HEK293 (cell line): ENCODE measurements at regions not wholly inside any gene's neighbourhood (a gene's known extent, or its start where the extent isn't known, plus 50 kb on each side); places are given as distances from the start of the nearest gene placed in this dataset.

Experiments used
- CTCF ChIA-PET: fragments of 350-600 bp; formaldehyde crosslinking; extraction: SDS; loops from one replicate; lab custom pipeline; 2021; ENCODE audit warnings: antibody characterized with exemption; lab: Yijun Ruan, JAX
- POLR2A ChIA-PET: fragments of 300-600 bp; formaldehyde crosslinking; extraction: SDS; loops from one replicate; lab custom pipeline; 2020; ENCODE audit warnings: antibody characterized with exemption, inconsistent platforms; lab: Yijun Ruan, JAX
- H3K27ac ChIP-seq: fragments of 200-500 bp; sonication (Bioruptor generic); 2 replicates; pipeline ENCODE4 v1.5.1; 2014; ENCODE audit warnings: low read depth, low read length, control low read depth, inconsistent platforms; ENCODE audit errors: extremely low read depth
- H3K36me3 ChIP-seq, 2 experiments: fragments of 200-500 bp in 1 of 2; sonication (Bioruptor generic) in 1 of 2; 1 replicate in 1 of 2; 2 replicates in 1 of 2; pipeline ENCODE4 v1.5.1; 2014 to 2017; ENCODE audit warnings: inconsistent platforms in 2 of 2, low read length in 2 of 2; ENCODE audit not compliant: control insufficient read depth in 2 of 2, insufficient read depth in 1 of 2
- H3K4me1 ChIP-seq: fragments of 200-500 bp; sonication (Bioruptor generic); 2 replicates; pipeline ENCODE4 v1.5.1; 2014; ENCODE audit warnings: mild to moderate bottlenecking, low read length, inconsistent platforms; ENCODE audit not compliant: control insufficient read depth, insufficient read depth
- H3K4me3 ChIP-seq: 2 replicates; pipeline ENCODE4 v1.5.1; 2011; ENCODE audit warnings: low read depth, mild to moderate bottlenecking, control low read depth, low read length, moderate library complexity
- H3K9me3 ChIP-seq: fragments of 200-500 bp; sonication (Bioruptor generic); 2 replicates; pipeline ENCODE4 v1.5.1; 2014; ENCODE audit warnings: low read depth, low read length, inconsistent platforms; ENCODE audit not compliant: control insufficient read depth, insufficient read depth
- CTCF ChIP-seq: fragments of 450-650 bp; formaldehyde crosslinking; IDR thresholded peaks from 2 replicates; pipeline ENCODE4 v1.5.1; 2016; ENCODE audit warnings: missing biosample characterization, missing genetic modification characterization
- EGR2 ChIP-seq: fragments of 450-650 bp; formaldehyde crosslinking; IDR thresholded peaks from 2 replicates; pipeline ENCODE4 v1.5.1; 2016; ENCODE audit warnings: low read depth, missing biosample characterization, missing genetic modification characterization
- HOXC10 ChIP-seq: sonication (generic); formaldehyde crosslinking; IDR thresholded peaks from 2 replicates; pipeline ENCODE4 v1.8.1; 2023; ENCODE audit warnings: mild to moderate bottlenecking, missing genetic modification reagents
- KLF16 ChIP-seq: fragments of 450-650 bp; formaldehyde crosslinking; IDR thresholded peaks from 2 replicates; pipeline ENCODE4 v1.5.1; 2017; ENCODE audit warnings: missing biosample characterization, missing genetic modification characterization
- KLF9 ChIP-seq: fragments of 450-650 bp; formaldehyde crosslinking; IDR thresholded peaks from 2 replicates; pipeline ENCODE4 v1.5.1; 2016; ENCODE audit warnings: missing biosample characterization, missing genetic modification characterization, low read depth
- TCF7L2 ChIP-seq: IDR thresholded peaks from 2 replicates; pipeline ENCODE4 v1.6.1; 2011; ENCODE audit warnings: low read depth, mild to moderate bottlenecking, inconsistent platforms, low read length, moderate library complexity, borderline replicate concordance
- WT1 ChIP-seq: fragments of 450-650 bp; formaldehyde crosslinking; IDR thresholded peaks from 2 replicates; pipeline ENCODE4 v1.5.1; 2016; ENCODE audit warnings: missing biosample characterization, missing genetic modification characterization
- YY2 ChIP-seq: fragments of 450-650 bp; formaldehyde crosslinking; IDR thresholded peaks from 2 replicates; pipeline ENCODE4 v1.5.1; 2016; ENCODE audit warnings: missing biosample characterization, missing genetic modification characterization
- ZBTB10 ChIP-seq: fragments of 450-650 bp; formaldehyde crosslinking; IDR thresholded peaks from 2 replicates; pipeline ENCODE4 v1.5.1; 2016; ENCODE audit warnings: missing biosample characterization, missing genetic modification characterization
- ZBTB20 ChIP-seq: fragments of 450-650 bp; formaldehyde crosslinking; IDR thresholded peaks from 2 replicates; pipeline ENCODE4 v1.5.1; 2016; ENCODE audit warnings: missing biosample characterization, missing genetic modification characterization
- ZBTB7A ChIP-seq: fragments of 450-650 bp; formaldehyde crosslinking; IDR thresholded peaks from 2 replicates; pipeline ENCODE4 v1.5.1; 2016; ENCODE audit warnings: low read depth, missing biosample characterization, missing genetic modification characterization
- ZEB2 ChIP-seq: fragments of 450-650 bp; formaldehyde crosslinking; IDR thresholded peaks from 2 replicates; pipeline ENCODE4 v1.5.1; 2016; ENCODE audit warnings: missing biosample characterization, missing genetic modification characterization
- ZFP37 ChIP-seq: fragments of 450-650 bp; formaldehyde crosslinking; IDR thresholded peaks from 2 replicates; pipeline ENCODE4 v1.5.1; 2016; ENCODE audit warnings: missing biosample characterization, missing genetic modification characterization
- ZNF16 ChIP-seq: fragments of 450-650 bp; formaldehyde crosslinking; IDR thresholded peaks from 2 replicates; pipeline ENCODE4 v1.5.1; 2016; ENCODE audit warnings: low read depth, missing biosample characterization, missing genetic modification characterization
- ZNF223 ChIP-seq: fragments of 450-650 bp; formaldehyde crosslinking; IDR thresholded peaks from 2 replicates; pipeline ENCODE4 v1.5.1; 2016; ENCODE audit warnings: missing biosample characterization, missing genetic modification characterization
- ZNF248 ChIP-seq: fragments of 450-650 bp; formaldehyde crosslinking; IDR thresholded peaks from 2 replicates; pipeline ENCODE4 v1.5.1; 2017; ENCODE audit warnings: missing biosample characterization, missing genetic modification characterization
- ZNF37A ChIP-seq: fragments of 450-650 bp; IDR thresholded peaks from 2 replicates; pipeline ENCODE4 v1.5.1; 2018; ENCODE audit warnings: missing biosample characterization, missing genetic modification characterization
- ZNF521 ChIP-seq: fragments of 450-650 bp; formaldehyde crosslinking; IDR thresholded peaks from 2 replicates; pipeline ENCODE4 v1.5.1; 2017; ENCODE audit warnings: missing biosample characterization, mild to moderate bottlenecking, missing genetic modification characterization
- ZNF529 ChIP-seq: fragments of 450-650 bp; formaldehyde crosslinking; IDR thresholded peaks from 2 replicates; pipeline ENCODE4 v1.5.1; 2017; ENCODE audit warnings: missing genetic modification characterization, missing biosample characterization; ENCODE audit not compliant: insufficient replicate concordance
- ZNF548 ChIP-seq: fragments of 450-650 bp; formaldehyde crosslinking; IDR thresholded peaks from 2 replicates; pipeline ENCODE4 v1.5.1; 2016; ENCODE audit warnings: missing biosample characterization, missing genetic modification characterization
- ZNF621 ChIP-seq: fragments of 450-650 bp; formaldehyde crosslinking; IDR thresholded peaks from 2 replicates; pipeline ENCODE4 v1.5.1; 2017; ENCODE audit warnings: missing biosample characterization, missing genetic modification characterization
- ZNF704 ChIP-seq: fragments of 450-650 bp; formaldehyde crosslinking; IDR thresholded peaks from 2 replicates; pipeline ENCODE4 v1.5.1; 2016; ENCODE audit warnings: missing biosample characterization, missing genetic modification characterization
- ZNF777 ChIP-seq: fragments of 450-650 bp; formaldehyde crosslinking; IDR thresholded peaks from 2 replicates; pipeline ENCODE4 v1.5.1; 2017; ENCODE audit warnings: missing biosample characterization, missing genetic modification characterization, borderline replicate concordance
- ZNF830 ChIP-seq: fragments of 450-650 bp; IDR thresholded peaks from 2 replicates; pipeline ENCODE4 v1.5.0; 2018; ENCODE audit warnings: missing biosample characterization, missing genetic modification characterization, low read depth, mild to moderate bottlenecking, moderate library complexity

DNA sequence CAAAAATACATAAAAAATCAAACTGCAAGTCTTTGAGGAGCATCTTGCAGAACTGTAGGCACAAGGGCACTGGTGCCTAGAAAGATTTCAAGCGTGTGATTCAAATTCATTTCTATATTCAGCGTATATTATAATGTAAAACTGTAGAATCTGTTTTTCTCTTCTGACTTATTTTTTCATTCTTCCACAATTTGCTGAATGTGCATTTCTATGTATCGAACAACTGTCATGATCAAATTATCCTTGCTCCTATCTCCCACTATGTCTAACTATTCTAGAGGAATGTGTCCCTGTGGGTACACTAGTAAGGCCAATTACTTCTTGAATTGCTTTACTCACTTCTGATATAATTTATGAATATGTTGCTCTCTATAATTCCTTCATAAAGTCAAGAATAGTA lies 283.0 kb upstream of the MAGI2 start:
- no peak overlapping the region for H3K4me3 ChIP-seq
- H3K4me1 ChIP-seq = no peaks in the 10 kb centered on the region; the same call in 1 of the 2 replicates
- no peaks in the 10 kb centered on the region for H3K36me3 ChIP-seq
- POLR2A ChIA-PET = no interaction called here
- H3K9me3 ChIP-seq = no peaks in the 10 kb centered on the region
- CTCF ChIA-PET = no interaction called here
- TF ChIP-seq ZNF548 (no peak), ZNF704 (tag by site-specific recombination) (no peak), ZNF521 (tag by site-specific recombination) (no peak), KLF9 (tag by site-specific recombination) (no peak), HOXC10 (CRISPR knock-in tag) (no peak), ZNF248 (tag by site-specific recombination) (no peak), ZFP37 (tag by site-specific recombination) (no peak), EGR2 (no peak), ZNF16 (tag by site-specific recombination) (no peak), TCF7L2 (no peak), ZBTB7A (tag by site-specific recombination) (no peak)
- no peak overlapping the region for H3K27ac ChIP-seq

DNA sequence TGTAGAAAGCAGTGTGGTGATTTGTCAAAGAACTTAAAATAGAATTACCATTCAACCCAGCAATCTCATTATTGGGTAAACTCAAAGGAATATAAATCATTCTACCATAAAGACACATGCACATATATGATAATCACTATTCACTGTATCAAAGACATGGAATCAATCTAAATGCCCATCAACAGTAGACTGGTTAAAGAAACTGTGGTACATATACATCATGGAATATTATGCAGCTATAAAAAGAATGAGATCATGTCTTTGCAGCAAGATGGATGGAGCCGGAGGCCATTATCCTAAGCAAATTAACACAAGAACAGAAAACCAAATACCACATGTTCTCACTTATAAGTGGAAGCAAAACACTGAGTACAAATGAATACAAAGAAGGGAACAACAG lies 281.5 kb upstream of the MAGI2 start:
- Histone ChIP-seq H3K36me3 (no peaks in the 10 kb centered on the region), H3K4me3 (no peak overlapping the region), H3K9me3 (no peaks in the 10 kb centered on the region), H3K27ac (no peak overlapping the region), H3K4me1 (no peaks in the 10 kb centered on the region)
- TF ChIP-seq KLF16 (tag by site-specific recombination) = no peak
- TF ChIP-seq ZEB2 = no peak
- no peak for TF ChIP-seq ZNF529 (tag by site-specific recombination)
- no peak for TF ChIP-seq ZNF777 (tag by site-specific recombination)
- no peak for TF ChIP-seq ZBTB10
- no peak for TF ChIP-seq CTCF
- TF ChIP-seq ZNF223 (tag by site-specific recombination) = no peak
- no peak for TF ChIP-seq YY2 (tag by site-specific recombination)
- TF ChIP-seq ZNF704 (tag by site-specific recombination) = no peak
- TF ChIP-seq ZNF621 (tag by site-specific recombination) = no peak
- TF ChIP-seq WT1 (tag by site-specific recombination) = no peak
- no peak for TF ChIP-seq ZNF830 (tag by site-specific recombination)
- TF ChIP-seq ZBTB20 (tag by site-specific recombination) = no peak
- TF ChIP-seq ZNF37A (tag by site-specific recombination) = no peak
- POLR2A ChIA-PET = no interaction called here
- CTCF ChIA-PET = no interaction called here
